ENCODE measurements at regions not wholly inside any gene's neighbourhood (a gene's known extent, or its start where the extent isn't known, plus 50 kb on each side); places are given as distances from the start of the nearest gene placed in this dataset.

- no peak for DNase-seq (ENCODE audit: low read depth)
Observed at GRCh38 chr2:234189786-234190300, 139.3 kb downstream of the SPP2 start.

DNA sequence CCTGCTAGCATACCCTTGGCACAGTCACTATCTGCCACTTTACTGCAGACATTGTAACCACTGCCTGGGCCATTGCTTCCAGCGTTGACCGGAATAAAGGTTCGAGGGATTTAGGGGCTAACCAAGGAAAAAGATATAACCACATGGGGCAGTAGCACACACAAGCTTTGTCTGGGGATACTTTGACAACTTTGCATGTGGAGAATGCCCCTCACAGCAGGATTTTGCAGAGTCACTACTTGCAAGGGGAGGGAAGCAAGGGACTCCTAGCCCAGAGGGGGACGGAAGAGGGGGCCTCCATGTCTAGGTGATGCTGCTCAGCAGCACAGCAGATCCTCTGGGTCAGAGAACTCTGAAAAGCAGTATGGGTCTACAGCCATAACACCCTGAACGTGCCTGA lies 138.7 kb downstream of the SPP2 start:
- no peak for DNase-seq (ENCODE audit: low read depth)

DNA sequence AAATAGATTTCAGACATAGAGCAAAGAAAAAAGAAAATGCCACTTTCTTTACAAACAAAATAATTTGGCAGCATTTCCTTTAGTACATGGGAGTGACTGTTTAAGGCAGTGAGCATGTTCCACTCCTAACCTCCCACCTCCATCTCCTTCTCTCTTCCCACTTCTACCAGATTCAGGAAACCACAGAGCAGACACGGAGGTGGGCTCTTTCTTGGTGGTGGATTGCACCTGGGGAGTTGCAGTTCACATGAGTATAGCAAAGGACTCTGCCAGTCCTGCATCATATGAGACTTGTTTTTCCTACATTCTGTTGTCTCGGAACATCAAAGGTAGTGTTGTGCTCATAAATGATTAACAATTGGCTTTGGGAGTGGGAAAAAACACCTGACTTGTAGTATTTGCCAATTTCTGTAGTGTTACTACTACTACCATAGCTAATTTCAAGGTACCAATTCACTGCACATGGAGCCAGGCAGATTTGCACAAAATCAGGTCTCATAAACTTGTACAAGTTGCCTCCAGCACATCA lies 137.2 kb downstream of the SPP2 start:
- no peak for DNase-seq (ENCODE audit: low read depth)

GRCh38 chr2:234181121-234181520 lies 130.6 kb downstream of the SPP2 start:
- DNase-seq (ENCODE audit: low read depth) = no peak

DNA sequence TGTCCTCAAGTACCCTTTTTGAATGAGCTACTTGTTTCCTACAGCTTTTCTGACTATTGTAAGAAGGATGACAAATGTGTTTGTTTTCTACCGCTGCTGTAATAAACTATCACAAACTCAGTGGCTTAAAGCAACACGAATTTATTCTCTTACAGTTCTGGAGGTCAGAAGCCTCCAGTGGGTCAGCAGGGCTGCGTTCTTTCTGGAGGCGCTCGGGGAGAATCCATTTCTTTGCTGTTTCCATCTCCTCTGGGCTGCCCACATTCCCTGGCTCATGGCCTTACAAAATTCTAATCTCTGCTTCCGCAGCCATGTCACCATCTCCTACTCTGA lies 128.5 kb downstream of the SPP2 start:
- no peak for DNase-seq (ENCODE audit: low read depth)

GRCh38 chr2:234178330-234179030 lies 128.0 kb downstream of the SPP2 start:
- DNase-seq (ENCODE audit: low read depth) = peak; percentile 13

- no peak for DNase-seq (ENCODE audit: low read depth)
Observed at GRCh38 chr2:234175649-234176048, 125.1 kb downstream of the SPP2 start.

- no peak for DNase-seq (ENCODE audit: low read depth)
Observed at GRCh38 chr2:234174742-234175141, 124.2 kb downstream of the SPP2 start.

DNA sequence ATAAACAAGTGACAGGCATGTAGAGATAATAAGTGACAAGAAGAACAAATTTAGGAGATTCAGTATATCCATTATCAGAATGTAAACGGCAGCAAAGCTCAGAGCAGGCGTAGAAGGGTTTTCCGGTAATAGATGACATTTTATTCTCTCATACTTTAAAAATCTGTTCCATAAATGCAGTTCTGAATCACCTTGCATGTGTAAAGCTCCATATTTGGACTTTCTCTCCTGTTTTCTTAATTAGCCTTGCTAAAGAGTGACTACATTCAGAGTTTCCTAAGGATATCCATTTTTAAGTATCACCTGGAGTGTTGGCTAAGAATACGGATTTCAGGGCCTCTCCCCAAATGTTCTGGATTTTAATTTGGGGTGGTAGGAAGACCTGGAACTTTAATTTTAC lies 122.0 kb downstream of the SPP2 start:
- no peak for DNase-seq (ENCODE audit: low read depth)

DNA sequence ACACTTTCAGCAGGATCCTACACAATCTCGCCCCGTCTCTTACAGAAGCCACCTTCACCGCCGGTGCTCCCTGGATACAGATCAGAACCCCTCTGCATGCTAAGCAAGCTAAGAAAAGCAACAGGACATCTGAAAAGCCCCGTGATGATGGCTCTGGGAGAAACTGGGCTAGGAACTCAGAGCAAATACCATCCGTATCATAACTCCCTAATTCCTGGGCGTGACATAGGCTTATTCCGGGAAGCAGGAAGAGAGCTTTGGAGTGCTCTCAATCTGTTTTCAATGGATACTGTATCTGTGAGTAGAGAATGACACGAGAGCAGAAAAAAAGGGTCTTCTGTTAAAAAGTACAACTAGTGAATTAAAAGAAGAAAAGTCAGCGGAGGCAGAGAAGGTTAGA lies 121.6 kb downstream of the SPP2 start:
- DNase-seq (ENCODE audit: low read depth) = no peak

GRCh38 chr2:234171666-234172065 lies 121.2 kb downstream of the SPP2 start:
- no peak for DNase-seq (ENCODE audit: low read depth)

DNA sequence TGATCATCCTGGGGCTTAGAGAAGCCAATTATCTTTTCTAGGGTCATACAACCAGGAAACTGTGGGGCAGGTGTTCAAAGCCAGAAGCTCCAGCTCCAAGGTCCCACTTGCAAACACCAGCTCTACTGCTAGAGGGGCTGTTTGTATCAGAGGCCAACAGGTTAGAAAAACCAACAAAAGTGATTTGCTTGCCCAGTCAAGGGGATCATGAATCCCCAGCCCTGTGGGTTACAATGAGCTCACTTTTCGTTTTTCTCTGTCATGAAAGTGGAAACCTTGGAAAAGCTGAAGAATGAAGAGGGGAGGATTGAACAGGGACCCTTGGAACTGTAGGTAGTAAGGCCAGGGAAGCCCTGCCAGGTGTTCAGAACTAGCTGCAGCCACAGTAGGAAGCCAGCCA lies 119.2 kb downstream of the SPP2 start:
- DNase-seq (ENCODE audit: low read depth) = no peak

- DNase-seq (ENCODE audit: low read depth) = peak; percentile 41
Observed at GRCh38 chr2:234168605-234169570, 118.4 kb downstream of the SPP2 start.

GRCh38 chr2:234166531-234166930 lies 116.0 kb downstream of the SPP2 start:
- no peak for DNase-seq (ENCODE audit: low read depth)

- DNase-seq (ENCODE audit: low read depth) = no peak
Observed at GRCh38 chr2:234165421-234165820, 114.9 kb downstream of the SPP2 start.

- no peak for DNase-seq (ENCODE audit: low read depth)
Observed at GRCh38 chr2:234164493-234165413, 114.3 kb downstream of the SPP2 start.

DNA sequence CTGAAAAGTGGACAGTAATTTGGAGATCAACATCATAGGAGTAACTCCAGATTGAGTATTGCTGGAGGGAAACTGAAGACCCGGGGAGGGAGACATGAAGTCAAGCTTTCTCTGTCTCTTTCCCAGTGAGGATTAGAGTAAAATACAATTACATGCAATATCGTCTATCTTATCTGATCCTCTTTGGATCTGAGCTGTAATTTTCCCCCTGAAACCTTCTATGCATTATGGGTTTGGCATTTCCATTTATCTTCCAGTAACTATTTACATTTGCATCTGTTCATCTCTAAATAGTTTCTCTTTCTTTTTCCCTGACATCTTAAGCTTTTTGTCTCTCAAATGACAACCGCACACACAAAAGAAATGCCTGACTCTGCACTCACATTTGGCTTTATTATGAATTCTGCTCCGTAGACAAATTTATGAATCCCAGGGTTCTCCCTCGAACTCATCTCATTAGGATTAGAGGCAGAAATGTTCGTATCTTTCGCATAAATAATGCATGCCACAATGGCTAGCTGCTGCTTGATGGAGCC lies 113.1 kb downstream of the SPP2 start:
- DNase-seq (ENCODE audit: low read depth) = no peak

DNA sequence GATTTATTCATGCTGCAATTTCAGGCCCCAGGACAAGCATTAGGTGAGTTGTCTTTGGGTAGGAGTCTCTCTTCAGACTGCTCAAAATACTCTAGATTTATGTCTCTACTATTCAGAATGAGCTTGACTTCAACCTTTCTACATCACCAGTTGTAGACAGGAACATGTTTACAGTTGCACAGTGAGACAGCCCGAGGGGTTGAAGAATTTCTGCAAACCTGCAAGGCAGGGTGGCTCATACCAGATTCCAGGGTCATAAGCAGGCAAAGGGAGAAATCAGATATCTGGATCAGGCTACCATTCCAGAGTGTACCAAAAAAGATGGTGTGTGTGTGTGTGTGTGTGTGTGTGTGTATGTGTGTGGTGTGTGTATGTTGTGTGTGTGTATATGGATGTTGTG lies 112.4 kb downstream of the SPP2 start:
- DNase-seq (ENCODE audit: low read depth) = no peak

DNA sequence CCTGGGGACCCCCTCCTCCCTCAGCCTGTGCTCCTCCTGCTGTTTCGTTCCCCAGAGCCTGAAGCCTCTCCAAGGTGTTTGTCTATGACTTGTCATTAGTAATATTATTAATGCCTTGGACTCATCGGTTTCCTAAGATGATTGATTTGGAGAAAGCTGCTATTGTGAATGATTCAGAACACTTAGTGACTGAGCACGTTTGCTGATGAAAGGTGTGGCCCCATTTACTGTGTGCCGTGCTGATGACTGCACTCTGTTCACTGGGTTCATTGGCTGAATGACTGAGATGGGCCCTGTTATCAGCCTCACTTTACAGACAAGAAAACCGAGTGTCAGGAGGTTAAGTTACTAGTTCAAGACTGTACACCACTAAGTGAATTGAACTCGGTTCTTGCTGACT lies 111.4 kb downstream of the SPP2 start:
- DNase-seq (ENCODE audit: low read depth) = no peak

GRCh38 chr2:234158812-234159211 lies 108.3 kb downstream of the SPP2 start:
- no peak for DNase-seq (ENCODE audit: low read depth)

GRCh38 chr2:234157817-234158588 lies 107.5 kb downstream of the SPP2 start:
- no peak for DNase-seq (ENCODE audit: low read depth)
